Fibroblast of the aortic adventitia (primary cell): ENCODE measurements at regions not wholly inside any gene's neighbourhood (a gene's known extent, or its start where the extent isn't known, plus 50 kb on each side); places are given as distances from the start of the nearest gene placed in this dataset.

Source experiments
- DNase-seq: peaks from one replicate; pipeline ENCODE4 v3.0.0-alpha.2; 2010; ENCODE audit warnings: low read depth
- H3K4me3 ChIP-seq: 2 replicates; pipeline ENCODE4 v1.5.1; 2011; ENCODE audit warnings: low read depth, mild to moderate bottlenecking, control low read depth, low read length, moderate library complexity
- CTCF ChIP-seq: IDR thresholded peaks from 2 replicates; pipeline ENCODE4 v1.5.1; 2011; ENCODE audit warnings: mild to moderate bottlenecking, low read length, control low read depth, inconsistent platforms; ENCODE audit not compliant: insufficient read depth

- no peak for TF ChIP-seq CTCF
- DNase-seq: no peak
- H3K4me3 ChIP-seq: no peak overlapping the region
Measured at GRCh38 chr13:63024458-63024857, 1608.8 kb upstream of the PCDH20 start.

GRCh38 chr13:63011996-63012395 is 1596.3 kb upstream of the PCDH20 start:
- DNase-seq: no peak

GRCh38 chr13:63010072-63010658 is 1594.5 kb upstream of the PCDH20 start:
- no peak for DNase-seq
- no peak overlapping the region for H3K4me3 ChIP-seq
- no peak for TF ChIP-seq CTCF

More at GRCh38 chr13:63011996-63012395, 1596.3 kb upstream of the PCDH20 start:
- no peak overlapping the region for H3K4me3 ChIP-seq
- TF ChIP-seq CTCF: no peak

GRCh38 chr13:63005625-63006024 is 1590.0 kb upstream of the PCDH20 start:
- no peak for DNase-seq
- no peak for TF ChIP-seq CTCF
- H3K4me3 ChIP-seq: no peak overlapping the region

GRCh38 chr13:62997696-62998095 is 1582.0 kb upstream of the PCDH20 start:
- DNase-seq: no peak
- H3K4me3 ChIP-seq: no peak overlapping the region
- TF ChIP-seq CTCF: no peak

- H3K4me3 ChIP-seq: no peak overlapping the region
- DNase-seq: no peak
- TF ChIP-seq CTCF: no peak
Measured at GRCh38 chr13:62997038-62997599, 1581.5 kb upstream of the PCDH20 start.

- no peak overlapping the region for H3K4me3 ChIP-seq
- no peak for DNase-seq
- TF ChIP-seq CTCF: no peak
Measured at GRCh38 chr13:62973804-62974203, 1558.2 kb upstream of the PCDH20 start.
